OCI-M2 (cell line): ENCODE measurements at regions not wholly inside any gene's neighbourhood (a gene's known extent, or its start where the extent isn't known, plus 50 kb on each side); places are given as distances from the start of the nearest gene placed in this dataset.
"Not testable (repeated sequence)": the region's sequence is repeated elsewhere in the genome, so short reads cannot be mapped to it uniquely, and the experiment has no call there.

ENCODE experiments used
- DNase-seq: peaks from one replicate; lab custom pipeline; 2025; ENCODE audit not compliant: unreplicated experiment; lab: John Stamatoyannopoulos, UW

GRCh38 chr1:166602801-166603200, 236.5 kb upstream of the POGK start:
- not testable (repeated sequence) for DNase-seq

GRCh38 chr1:166603296-166603695, 236.0 kb upstream of the POGK start:
- DNase-seq, result no peak

GRCh38 chr1:166605137-166605536, 234.1 kb upstream of the POGK start:
- DNase-seq, result no peak

GRCh38 chr1:166612886-166613285, 226.4 kb upstream of the POGK start:
- no peak for DNase-seq

- no peak for DNase-seq
Measured at GRCh38 chr1:166616206-166616605, 223.1 kb upstream of the POGK start.

- no peak for DNase-seq
Measured at GRCh38 chr1:166626711-166627110, 212.6 kb upstream of the POGK start.

GRCh38 chr1:166627558-166627957, 211.7 kb upstream of the POGK start:
- DNase-seq, result no peak

- no peak for DNase-seq
Measured at GRCh38 chr1:166628259-166628658, 211.0 kb upstream of the POGK start.

GRCh38 chr1:166629946-166630345, 209.3 kb upstream of the POGK start:
- no peak for DNase-seq

- DNase-seq, result no peak
Measured at GRCh38 chr1:166630369-166630768, 208.9 kb upstream of the POGK start.

- DNase-seq, result no peak
Measured at GRCh38 chr1:166638137-166638536, 201.1 kb upstream of the POGK start.

- DNase-seq, result not testable (repeated sequence)
Measured at GRCh38 chr1:166657228-166657627, 182.0 kb upstream of the POGK start.

GRCh38 chr1:166666790-166667189, 172.5 kb upstream of the POGK start:
- not testable (repeated sequence) for DNase-seq

GRCh38 chr1:166667600-166667999, 171.7 kb upstream of the POGK start:
- DNase-seq, result not testable (repeated sequence)

- DNase-seq, result no peak
Measured at GRCh38 chr1:166671627-166672026, 167.6 kb upstream of the POGK start.

GRCh38 chr1:166673722-166674121, 165.6 kb upstream of the POGK start:
- no peak for DNase-seq

GRCh38 chr1:166675213-166675612, 164.1 kb upstream of the POGK start:
- DNase-seq, result no peak

GRCh38 chr1:166676981-166677380, 162.3 kb upstream of the POGK start:
- DNase-seq, result no peak

- no peak for DNase-seq
Measured at GRCh38 chr1:166679369-166679768, 159.9 kb upstream of the POGK start.

GRCh38 chr1:166682588-166682987, 156.7 kb upstream of the POGK start:
- DNase-seq, result no peak

GRCh38 chr1:166684669-166685068, 154.6 kb upstream of the POGK start:
- DNase-seq, result not testable (repeated sequence)

GRCh38 chr1:166685200-166685599, 154.1 kb upstream of the POGK start:
- DNase-seq, result no peak

- not testable (repeated sequence) for DNase-seq
Measured at GRCh38 chr1:166685891-166686290, 153.4 kb upstream of the POGK start.

GRCh38 chr1:166690596-166690995, 148.7 kb upstream of the POGK start:
- not testable (repeated sequence) for DNase-seq
